ENCODE measurements at regions not wholly inside any gene's neighbourhood (a gene's known extent, or its start where the extent isn't known, plus 50 kb on each side); places are given as distances from the start of the nearest gene placed in this dataset.
"Not testable (repeated sequence)": the region's sequence is repeated elsewhere in the genome, so short reads cannot be mapped to it uniquely, and the experiment has no call there.

DNA sequence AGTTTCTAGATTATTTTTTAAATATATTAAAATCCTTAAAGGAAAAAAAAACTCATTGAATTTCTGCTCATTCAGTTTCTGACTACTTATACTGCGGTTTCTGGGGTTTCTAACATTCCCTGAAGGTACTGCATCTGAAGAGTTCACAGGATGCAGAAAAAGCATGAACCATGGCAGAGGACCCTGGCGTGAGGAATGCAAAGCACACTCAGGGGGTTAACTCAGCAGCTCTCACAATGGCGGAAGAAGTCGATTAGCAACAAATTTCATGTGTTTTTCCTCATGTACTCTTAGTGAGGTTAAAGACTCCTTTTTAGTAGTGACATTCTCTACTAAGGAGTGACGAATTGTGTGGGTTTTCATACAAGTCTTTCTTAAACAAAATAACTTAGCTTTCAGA is 975.6 kb downstream of the NCAM2 start:
- Histone ChIP-seq H3K9me3 (no peaks in the 10 kb centered on the region), H3K4me1 (no peaks in the 10 kb centered on the region), H3K27ac (no peak overlapping the region), H3K4me3 (no peak overlapping the region), H3K27me3 (no peaks in the 10 kb centered on the region), H3K36me3 (no peaks in the 10 kb centered on the region)
- no peak for FAIRE-seq
- WGBS, 2 donors, result 48 to 66% methylated on average over 5 of the region's 5 CpGs
- no peak for ATAC-seq
- intact Hi-C loops (cut with DNase I), result no loop called here
- no peak for DNase-seq
- TF ChIP-seq, protein P1, sequence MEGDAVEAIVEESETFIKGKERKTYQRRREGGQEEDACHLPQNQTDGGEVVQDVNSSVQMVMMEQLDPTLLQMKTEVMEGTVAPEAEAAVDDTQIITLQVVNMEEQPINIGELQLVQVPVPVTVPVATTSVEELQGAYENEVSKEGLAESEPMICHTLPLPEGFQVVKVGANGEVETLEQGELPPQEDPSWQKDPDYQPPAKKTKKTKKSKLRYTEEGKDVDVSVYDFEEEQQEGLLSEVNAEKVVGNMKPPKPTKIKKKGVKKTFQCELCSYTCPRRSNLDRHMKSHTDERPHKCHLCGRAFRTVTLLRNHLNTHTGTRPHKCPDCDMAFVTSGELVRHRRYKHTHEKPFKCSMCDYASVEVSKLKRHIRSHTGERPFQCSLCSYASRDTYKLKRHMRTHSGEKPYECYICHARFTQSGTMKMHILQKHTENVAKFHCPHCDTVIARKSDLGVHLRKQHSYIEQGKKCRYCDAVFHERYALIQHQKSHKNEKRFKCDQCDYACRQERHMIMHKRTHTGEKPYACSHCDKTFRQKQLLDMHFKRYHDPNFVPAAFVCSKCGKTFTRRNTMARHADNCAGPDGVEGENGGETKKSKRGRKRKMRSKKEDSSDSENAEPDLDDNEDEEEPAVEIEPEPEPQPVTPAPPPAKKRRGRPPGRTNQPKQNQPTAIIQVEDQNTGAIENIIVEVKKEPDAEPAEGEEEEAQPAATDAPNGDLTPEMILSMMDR (IDR thresholded peaks at IDR 0.05), result no peak

DNA sequence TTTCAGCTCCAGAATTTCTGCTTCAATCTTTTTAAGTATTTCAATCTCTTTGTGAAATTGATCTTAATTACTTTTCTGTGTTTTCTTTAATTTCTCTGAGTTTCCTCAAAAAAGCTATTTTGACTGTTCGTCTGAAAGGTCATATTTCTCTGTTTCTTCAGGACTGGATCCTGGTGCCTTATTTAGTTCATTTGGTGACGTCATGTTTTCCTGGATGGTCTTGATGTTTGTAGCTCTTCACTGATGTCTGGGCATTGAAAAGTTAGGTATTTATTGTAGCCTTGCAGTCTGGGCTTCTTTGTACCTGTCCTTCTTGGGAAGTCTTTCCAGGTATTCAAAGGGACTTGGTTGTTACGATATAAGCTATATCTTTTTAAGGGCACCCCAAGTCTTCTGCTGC is 998.7 kb downstream of the NCAM2 start:
- WGBS, 2 donors, result 47 to 61% methylated on average over 3 of the region's 3 CpGs
- TF ChIP-seq, protein P1 (IDR thresholded peaks at IDR 0.05), result no peak
- ATAC-seq (no peak), FAIRE-seq (no peak), DNase-seq (no peak)
- no peaks in the 10 kb centered on the region for H3K36me3 ChIP-seq
- no peak overlapping the region for H3K27ac ChIP-seq
- no peaks in the 10 kb centered on the region for H3K27me3 ChIP-seq
- H3K9me3 ChIP-seq, result no peaks in the 10 kb centered on the region
- H3K4me3 ChIP-seq, result no peak overlapping the region
- no peaks in the 10 kb centered on the region for H3K4me1 ChIP-seq
- intact Hi-C loops (cut with DNase I), result no loop called here

DNA sequence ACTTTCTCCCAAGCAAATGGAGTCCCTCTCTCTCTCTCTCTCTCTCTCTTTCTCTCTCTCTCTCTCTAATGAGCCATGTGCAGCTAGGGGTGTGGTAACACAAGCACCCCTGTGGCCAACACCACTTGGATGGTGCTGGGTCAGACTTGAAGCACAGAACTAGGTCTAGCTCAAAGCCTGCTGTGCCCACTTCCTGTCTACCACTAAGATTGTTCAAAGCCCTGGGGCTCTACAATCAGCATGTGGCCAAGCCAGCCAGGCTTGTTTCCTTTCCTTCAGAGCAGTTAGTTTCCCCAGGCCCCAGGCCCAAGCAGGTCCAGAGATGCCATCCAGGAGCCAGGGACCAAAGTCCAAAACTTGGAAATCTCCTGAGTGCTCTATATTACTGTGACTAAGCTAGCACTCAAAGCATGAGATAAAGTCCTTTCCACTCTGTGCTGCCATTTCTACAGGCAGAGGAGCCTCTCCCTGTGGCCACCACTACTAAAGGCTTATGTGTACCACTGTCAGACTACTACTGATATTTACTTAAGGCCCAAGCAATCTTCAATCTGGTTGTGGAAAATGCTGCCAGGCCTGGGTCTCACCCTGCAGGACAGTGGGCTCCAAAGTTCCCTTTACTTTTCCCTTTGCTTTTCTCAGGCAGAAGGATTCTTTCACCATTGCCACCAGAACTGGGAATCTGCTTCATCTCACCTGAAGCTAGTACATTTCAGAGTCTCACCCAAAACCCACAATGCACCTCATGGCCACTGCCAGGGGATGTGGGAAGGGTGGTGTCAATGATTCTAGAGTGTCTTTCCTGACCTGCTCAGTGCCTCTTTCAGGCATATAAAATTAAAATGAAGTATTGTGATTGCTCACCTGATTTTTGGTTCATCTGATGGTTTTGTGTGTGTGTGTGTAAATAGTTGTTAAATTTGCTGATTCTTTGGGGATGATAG is 999.5 kb downstream of the NCAM2 start:
- FAIRE-seq (no peak), DNase-seq (no peak), ATAC-seq (no peak)
- H3K27me3 ChIP-seq, result no peaks in the 10 kb centered on the region
- no peak overlapping the region for H3K27ac ChIP-seq
- TF ChIP-seq, protein P1 (IDR thresholded peaks at IDR 0.05), result no peak
- H3K4me3 ChIP-seq, result no peak overlapping the region
- H3K36me3 ChIP-seq, result no peaks in the 10 kb centered on the region
- H3K4me1 ChIP-seq, result no peaks in the 10 kb centered on the region
- no peaks in the 10 kb centered on the region for H3K9me3 ChIP-seq
- intact Hi-C loops (cut with DNase I), result no loop called here

DNA sequence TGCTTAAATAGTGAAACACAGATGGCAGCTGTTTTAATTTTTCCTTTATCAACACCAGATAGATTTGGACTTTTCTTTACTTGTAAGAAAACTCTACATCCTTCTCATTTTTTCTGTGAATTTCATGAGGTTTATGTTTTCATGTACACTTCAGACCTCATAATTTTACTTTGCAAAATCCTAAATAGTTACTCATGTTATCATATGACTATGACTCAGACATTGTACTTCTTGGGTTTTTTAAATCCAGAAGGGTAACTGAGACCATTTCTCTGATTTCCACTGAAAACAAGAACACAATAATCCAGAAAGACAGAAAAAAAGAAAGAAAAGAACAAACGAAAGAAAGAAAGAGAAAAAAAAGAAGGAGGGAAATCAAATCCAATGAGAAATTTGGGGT is 1021.6 kb downstream of the NCAM2 start:
- Histone ChIP-seq H3K36me3 (no peaks in the 10 kb centered on the region), H3K27ac (no peak overlapping the region), H3K9me3 (no peaks in the 10 kb centered on the region), H3K27me3 (no peaks in the 10 kb centered on the region), H3K4me3 (no peak overlapping the region), H3K4me1 (no peaks in the 10 kb centered on the region)
- FAIRE-seq (no peak), DNase-seq (no peak), ATAC-seq (no peak)
- intact Hi-C loops (cut with DNase I), result no loop called here
- WGBS, 2 donors, result 27 to 43% methylated on average over 1 of the region's 1 CpG
- TF ChIP-seq, protein P1 (IDR thresholded peaks at IDR 0.05), result no peak

DNA sequence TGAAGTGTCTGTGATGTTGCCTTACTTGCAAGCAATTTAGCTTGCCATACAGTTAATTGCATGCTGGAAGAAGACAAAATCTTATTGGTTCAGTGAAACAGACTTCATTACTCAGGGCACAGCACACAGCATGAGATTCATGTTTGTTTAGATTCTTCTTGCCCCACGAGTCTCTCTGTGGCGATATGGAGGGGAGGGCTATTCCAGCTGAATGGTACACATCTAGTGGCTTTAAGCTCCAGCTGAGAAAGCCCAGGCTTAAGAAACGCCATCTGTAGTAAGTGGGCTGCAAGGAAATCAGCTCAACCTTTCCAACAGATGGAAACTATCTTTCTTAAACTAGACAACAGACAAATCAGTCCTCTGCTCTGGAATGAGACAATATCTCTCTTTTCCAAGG is 1022.0 kb downstream of the NCAM2 start:
- no peaks in the 10 kb centered on the region for H3K27me3 ChIP-seq
- DNase-seq, result no peak
- WGBS, 2 donors, result 24 to 40% methylated on average over 3 of the region's 3 CpGs
- TF ChIP-seq, protein P1 (IDR thresholded peaks at IDR 0.05), result no peak
- FAIRE-seq, result no peak
- H3K9me3 ChIP-seq, result no peaks in the 10 kb centered on the region
- H3K36me3 ChIP-seq, result no peaks in the 10 kb centered on the region
- intact Hi-C loops (cut with DNase I), result no loop called here
- no peak overlapping the region for H3K4me3 ChIP-seq
- no peak for ATAC-seq
- H3K4me1 ChIP-seq, result no peaks in the 10 kb centered on the region
- H3K27ac ChIP-seq, result no peak overlapping the region

DNA sequence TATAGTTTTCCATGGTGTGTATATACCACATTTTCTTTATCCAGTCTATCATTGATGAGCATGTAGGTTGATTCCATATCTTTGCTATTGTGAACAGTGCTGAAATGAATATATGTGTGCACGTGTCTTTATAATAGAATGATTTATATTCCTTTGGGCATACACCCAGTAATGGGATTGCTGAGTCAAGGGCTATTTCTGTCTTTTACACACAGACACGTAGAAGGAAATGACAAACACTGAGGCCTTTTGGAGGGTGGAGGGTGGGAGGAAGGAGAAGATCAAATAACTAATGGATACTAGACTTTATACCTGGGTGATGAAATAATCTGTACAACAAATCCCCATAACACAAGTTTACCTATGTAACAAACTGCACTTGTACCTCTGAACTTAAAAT is 1025.7 kb downstream of the NCAM2 start:
- ATAC-seq; H3K27me3 ChIP-seq; FAIRE-seq; intact Hi-C loops (cut with DNase I); H3K27ac ChIP-seq; H3K4me1 ChIP-seq; H3K9me3 ChIP-seq; DNase-seq; H3K36me3 ChIP-seq; H3K4me3 ChIP-seq: not testable (repeated sequence)
- WGBS, 2 donors, result 45 to 60% methylated on average over 2 of the region's 2 CpGs
